PFSK-1 (cell line): ENCODE measurements at regions not wholly inside any gene's neighbourhood (a gene's known extent, or its start where the extent isn't known, plus 50 kb on each side); places are given as distances from the start of the nearest gene placed in this dataset.

ENCODE experiments used
- POLR2AphosphoS5 ChIP-seq: IDR thresholded peaks from 2 replicates; pipeline ENCODE4 v1.6.1; 2012; ENCODE audit warnings: low read depth, mild to moderate bottlenecking, control low read depth, low read length, moderate library complexity
- REST ChIP-seq, 2 experiments: IDR thresholded peaks; 2 replicates each; pipeline versions ENCODE4 v1.6.1 to v1.8.0; 2011 to 2012; ENCODE audit warnings: low read depth in 2 of 2, low read length in 2 of 2, control low read depth in 1 of 2, inconsistent platforms in 1 of 2, mild to moderate bottlenecking in 1 of 2, moderate library complexity in 1 of 2; ENCODE audit not compliant: insufficient read depth in 1 of 2
- TAF1 ChIP-seq: IDR thresholded peaks from 2 replicates; pipeline ENCODE4 v1.6.1; 2012; ENCODE audit warnings: low read length, control low read depth, borderline replicate concordance; ENCODE audit not compliant: insufficient read depth

GRCh38 chr9:129555512-129556215 lies 65.2 kb downstream of the C9orf50 start:
- TF ChIP-seq TAF1 (no peak), POLR2AphosphoS5 (no peak), REST (IDR thresholded peaks at IDR 0.05; ENCODE audit: insufficient read depth in 1 of 2, low read depth in 2 of 2, low read length in 2 of 2) (no peak)
